ENCODE measurements at regions not wholly inside any gene's neighbourhood (a gene's known extent, or its start where the extent isn't known, plus 50 kb on each side); places are given as distances from the start of the nearest gene placed in this dataset.
A peak's percentile ranks its signal among the peaks of the same experiment; 100 is the strongest.
"Not testable (repeated sequence)": the region's sequence is repeated elsewhere in the genome, so short reads cannot be mapped to it uniquely, and the experiment has no call there.

DNA sequence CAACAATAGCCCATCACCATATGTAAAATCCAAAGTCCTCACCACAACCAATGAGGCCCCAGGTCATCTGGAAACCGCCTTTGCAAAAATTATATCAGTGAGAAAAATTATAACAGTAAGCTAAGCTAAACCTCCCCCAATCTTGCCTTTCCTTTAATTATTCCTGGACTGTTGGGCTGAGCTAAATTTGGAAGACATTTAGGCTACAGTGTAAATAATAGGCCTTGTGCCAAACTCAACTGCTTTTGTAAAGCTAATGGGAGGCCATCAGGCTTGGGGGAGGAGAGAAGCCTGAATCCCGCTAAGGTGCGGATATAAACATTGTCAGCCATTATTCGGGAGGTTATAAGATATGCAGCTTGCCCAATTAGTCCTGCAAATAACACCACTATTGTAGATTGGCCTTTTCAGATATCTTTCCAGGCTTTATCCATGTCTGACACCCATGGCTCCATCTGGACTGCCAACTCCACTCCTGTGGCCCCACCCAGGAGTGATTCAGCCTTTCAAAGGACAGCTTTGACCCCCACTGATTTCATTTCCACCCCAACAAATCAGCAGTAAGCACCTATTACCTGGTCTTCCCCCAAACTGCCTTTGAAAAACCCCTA lies 53.0 kb upstream of the CA12 start:
- DNase-seq (ENCODE audit: low read depth), result no peak

DNA sequence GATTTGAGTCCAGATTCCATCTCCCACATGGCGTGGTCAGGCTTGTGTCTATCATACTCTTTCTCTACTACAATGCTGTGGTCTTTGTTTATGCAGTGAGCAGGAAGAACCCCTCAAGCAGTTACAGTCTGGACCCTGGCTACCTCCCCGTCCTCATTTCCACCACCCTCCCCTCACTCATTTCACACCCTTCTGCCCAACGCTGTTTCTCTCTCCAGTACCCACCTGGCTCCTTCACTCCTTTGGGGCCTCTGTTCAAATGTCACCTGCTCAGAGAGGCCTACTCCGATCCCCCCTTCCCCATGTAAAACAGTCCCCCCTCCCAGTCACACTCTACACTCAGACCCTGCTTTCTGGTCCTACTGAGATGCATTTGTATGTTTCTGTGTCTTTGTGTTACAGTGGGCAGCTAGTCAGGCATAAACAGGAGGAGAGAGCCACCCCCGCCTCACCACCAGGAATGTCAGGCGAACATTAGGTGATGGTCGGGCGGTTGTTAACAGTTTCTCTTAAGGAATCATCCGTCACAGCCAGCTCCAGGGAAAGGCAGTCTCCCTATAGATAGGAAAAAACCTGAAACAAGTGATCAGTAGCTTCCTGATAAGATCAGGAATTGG lies 53.7 kb upstream of the CA12 start:
- DNase-seq (ENCODE audit: low read depth), result no peak

DNA sequence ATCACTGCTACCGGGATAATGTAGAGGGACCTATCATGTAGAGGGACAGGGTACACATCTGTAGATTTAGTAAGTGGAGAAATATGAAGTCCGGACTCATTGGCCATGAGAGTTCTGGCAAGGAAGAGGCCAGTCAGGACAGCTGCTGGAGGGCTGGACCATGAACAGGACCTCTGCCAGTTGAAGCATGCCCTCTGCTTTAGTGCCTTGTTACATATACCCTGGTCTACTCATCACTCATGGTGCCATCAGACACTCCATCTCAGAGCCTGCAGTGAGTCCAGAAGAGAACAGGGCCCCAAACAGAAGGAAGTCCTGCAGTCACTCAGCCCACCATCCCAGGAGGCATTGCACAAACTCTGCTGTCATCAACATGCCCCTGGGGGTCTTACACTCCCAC lies 54.7 kb upstream of the CA12 start:
- no peak for DNase-seq (ENCODE audit: low read depth)

DNA sequence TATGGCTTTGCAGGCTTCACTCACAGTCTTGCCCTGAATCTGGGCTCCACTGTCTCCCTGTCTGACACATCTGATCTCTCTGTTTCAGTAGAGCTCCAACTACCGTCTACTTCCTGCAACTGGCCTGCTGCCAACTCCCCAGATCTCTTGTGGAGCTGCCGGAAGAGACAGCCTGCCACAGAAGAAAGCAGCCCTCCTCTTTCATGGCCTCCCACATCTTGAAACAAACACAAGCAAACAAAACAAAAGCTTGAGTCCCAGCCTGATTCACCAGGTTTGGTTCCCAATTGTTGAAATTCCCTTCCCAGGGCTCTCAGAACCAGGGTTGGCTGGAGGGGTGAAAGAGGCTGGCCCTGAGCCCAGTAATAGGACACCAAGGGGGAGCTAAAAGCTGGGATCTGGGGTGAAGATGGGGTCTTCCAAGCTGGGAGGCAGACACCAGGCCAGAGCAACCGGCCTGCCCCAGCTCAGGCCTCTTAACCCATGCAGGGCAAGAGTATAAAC lies 55.3 kb upstream of the CA12 start:
- DNase-seq (ENCODE audit: low read depth), result peak; percentile 5

DNA sequence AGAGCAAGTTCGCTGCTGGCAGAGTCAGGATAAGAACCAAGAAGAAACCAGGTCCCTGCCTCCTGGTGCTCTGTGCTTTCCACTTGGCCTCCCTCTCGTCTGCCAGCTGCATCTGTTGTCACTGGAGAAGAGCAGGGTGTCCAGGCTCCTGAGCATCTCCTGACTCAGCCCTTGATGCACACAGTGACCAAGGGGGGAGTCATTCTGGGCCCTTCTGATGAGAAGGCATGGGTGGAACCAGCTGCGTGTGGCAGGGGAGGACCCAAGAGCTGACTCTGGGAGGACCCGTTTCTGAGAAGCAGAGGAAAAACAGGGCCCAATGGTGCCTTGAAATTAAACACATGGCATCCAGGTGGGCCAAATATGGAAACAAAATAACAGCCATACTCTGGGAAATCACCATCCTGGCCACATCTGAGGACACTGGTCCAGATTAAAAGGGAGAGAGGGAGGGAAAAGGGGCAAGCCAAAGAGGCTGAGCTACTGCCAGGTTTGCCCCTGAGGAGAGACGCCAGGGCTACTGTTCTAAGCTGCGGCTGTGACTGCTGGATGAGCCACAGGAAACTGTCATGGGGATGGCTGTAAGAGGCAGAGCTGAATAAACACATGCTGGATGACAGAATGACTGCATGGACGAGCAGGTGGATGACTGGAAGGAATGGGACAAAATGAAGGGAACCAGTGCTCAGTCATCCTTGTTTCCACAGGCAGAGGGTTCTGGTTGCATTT lies 58.1 kb upstream of the CA12 start:
- DNase-seq (ENCODE audit: low read depth), result no peak

DNA sequence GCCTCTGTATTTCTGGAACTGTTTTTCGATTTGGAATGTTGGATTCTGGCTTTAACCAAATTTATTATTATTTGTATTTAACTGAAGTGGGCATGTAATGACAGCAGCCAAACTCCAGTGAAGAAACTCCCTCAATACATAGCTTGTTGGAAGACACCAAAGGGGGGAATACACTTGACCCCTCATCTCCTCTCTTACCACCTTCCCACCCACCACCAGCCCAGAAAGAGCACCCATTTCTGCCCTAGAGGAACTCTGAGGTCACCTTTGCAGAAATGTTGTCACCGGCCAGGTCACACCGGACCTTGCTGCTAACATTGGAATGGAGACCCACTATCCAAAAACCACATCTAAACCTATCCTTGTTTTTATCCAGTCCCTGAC lies 58.6 kb upstream of the CA12 start:
- DNase-seq (ENCODE audit: low read depth), result no peak

DNA sequence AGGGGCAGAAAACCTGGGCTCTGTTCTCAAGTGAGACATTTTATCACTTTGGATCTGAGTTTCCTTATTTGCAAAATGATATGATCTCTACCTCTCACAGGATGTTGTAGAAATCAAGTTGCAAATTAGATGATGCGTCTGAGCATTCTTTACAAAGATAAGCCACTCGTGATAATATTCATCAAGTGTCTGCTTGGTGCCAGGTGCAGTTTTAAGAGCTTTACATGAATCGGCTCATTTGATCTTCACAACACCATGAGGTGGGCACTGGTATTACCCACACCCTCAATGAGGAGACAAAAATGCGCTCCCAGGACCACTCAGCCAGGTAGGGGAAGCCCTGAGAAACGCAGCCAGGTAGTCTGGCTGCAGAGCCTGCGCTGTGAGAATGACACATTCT lies 59.1 kb upstream of the CA12 start:
- no peak for DNase-seq (ENCODE audit: low read depth)

DNA sequence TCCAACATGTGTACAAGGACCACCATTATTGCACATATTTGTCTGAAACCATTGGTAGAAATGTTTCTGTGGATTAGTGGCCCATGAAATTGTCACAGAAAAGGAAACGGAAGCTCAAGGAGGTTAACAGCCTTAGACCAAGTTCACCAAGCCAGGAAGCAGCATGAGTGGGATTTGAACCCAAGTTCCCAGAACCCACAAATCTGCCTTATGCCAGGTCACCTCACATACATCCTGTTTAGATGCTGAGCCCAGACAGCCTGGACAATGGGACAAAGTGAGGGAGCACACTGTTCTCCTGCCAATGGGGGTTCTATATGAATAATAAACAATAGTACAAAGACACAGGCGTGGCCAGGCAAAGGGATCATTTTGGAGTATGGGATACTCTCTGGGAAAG lies 59.6 kb upstream of the CA12 start:
- DNase-seq (ENCODE audit: low read depth), result no peak

DNA sequence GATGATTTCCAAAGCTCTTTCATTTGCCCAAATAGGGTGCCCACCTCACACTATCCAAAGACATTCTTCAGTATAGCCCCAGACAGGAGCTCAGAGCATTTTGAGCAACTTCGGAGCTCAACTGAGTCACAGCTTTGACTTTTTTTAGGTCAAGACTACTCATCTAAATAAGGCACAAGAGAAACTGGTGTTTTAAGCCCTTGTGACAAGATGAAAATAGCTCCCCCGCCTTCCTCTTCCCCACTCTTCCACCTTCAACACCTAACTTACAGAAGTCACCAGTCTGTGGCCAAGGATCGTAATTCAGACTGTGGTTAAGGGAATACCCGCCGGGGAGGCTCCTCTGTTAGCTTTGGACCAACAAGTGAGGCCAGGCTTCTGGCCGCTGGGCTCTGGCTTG lies 60.4 kb upstream of the CA12 start:
- no peak for DNase-seq (ENCODE audit: low read depth)

DNA sequence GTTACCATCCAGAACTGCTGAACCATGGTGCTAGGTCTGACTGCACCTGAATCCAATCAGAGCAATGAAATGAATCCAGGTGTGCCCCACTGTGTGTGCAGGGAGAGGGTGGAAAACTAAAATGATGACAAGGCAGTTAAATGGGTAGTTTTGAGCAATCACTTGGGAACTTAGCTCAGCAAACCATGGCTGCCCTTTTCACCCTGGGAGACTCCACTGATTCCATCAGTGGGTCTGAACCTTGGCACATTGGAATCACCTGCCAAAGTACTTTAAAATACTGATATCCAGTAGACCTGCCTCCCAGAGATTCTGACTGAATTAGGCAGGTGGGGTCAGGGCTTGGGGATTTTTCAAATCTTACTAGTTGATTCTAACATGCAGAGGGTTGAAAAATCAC lies 59.8 kb upstream of the USP3 start:
- no peak for DNase-seq (ENCODE audit: low read depth)

DNA sequence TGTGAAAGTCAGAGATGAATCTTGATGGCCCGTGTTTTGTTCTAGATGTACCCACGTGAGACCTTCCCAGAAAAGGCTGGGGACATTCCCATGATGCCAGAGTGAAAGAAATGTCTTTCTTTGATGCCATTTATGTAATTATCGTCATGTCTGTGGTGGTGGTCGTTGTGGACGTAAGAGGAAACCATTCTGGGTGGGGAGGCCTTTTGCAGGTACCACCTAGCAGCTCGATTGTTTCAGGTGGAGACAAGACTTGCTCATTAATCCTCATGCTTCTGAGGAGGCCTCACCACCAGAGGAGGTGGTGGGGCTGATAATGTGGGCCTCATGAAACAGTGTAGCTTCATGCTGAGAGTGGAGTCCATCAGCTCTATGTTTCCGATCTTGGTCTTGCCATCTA lies 58.1 kb upstream of the USP3 start:
- no peak for DNase-seq (ENCODE audit: low read depth)

DNA sequence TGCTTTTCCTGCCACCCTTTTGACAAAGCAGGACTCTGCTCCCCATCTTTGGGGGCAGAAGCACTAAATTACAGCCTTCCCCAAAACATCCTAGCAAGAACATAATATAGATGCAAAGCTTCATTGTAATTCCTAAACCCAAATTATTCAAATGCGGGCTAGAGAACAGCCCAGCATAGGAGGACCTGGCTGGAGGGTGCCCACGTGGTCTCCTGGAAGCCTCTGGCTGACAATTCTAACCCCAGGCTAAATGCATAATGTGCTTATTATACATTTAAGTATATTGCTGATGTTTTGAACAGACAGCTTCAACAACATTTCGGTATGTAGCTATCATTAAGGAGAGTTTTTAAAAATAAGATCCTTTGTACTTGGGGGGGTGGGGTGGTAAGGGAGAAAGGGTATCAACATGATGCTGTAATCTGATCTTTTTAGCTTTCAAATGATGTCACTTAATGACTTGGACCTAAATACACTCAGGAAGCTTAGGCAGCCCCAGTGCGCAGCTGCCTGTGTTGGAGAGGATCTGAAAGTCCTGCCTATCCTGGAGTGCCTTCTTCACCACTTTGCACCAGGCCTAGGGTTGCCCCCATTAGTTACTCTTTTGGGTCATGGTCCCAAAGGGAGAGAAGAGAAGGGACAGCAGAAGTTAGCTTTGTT lies 57.2 kb upstream of the USP3 start:
- DNase-seq (ENCODE audit: low read depth), result no peak

DNA sequence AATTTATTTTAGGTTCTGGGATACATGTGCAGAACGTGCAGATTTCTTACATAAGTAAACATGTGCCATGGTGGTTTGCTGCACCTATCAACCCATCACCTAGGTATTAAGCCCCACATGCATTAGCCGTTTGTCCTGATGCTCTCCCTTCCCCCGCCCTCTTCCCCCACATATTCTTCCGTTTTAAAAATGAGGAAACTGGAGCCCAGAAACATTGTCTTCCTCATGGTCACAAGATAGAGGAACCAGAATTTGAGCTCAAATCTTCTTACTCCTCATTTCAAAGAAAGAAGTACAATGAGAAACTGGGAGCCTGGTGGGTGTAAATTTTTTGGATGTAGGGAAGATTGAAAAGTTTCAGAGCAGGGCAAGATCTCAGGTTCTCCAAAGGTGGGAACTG lies 56.1 kb upstream of the USP3 start:
- no peak for DNase-seq (ENCODE audit: low read depth)

DNA sequence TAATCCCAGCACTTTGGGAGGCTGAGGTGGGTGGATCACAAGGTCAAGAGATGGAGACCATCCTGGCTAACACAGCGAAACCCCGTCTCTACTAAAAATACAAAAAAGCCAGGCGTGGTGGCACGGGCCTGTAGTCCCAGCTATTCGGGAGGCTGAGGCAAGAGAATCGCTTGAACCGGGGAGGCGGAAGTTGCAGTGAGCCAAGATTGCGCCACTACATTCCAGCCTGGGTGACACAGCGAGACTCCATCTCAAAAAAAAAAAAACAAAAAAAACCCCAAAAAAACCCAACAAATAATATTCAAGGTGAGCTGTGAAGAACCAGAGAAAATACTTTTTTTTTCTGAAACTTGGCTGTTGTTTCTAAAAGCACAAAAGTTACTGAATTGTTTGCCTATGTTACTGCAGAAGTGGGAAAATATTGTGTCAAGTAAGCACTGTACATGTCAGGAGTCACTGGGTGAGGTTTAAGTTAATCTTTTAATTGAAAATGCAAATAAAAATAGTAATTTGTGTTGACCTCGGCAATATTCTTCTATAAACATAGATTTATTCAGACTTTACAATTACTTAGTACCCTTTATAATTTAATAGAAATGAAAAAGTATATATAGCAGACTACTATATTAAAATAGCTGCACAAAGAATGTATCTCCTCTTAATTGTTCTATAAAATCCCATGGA lies 55.4 kb upstream of the USP3 start:
- not testable (repeated sequence) for DNase-seq (ENCODE audit: low read depth)

DNA sequence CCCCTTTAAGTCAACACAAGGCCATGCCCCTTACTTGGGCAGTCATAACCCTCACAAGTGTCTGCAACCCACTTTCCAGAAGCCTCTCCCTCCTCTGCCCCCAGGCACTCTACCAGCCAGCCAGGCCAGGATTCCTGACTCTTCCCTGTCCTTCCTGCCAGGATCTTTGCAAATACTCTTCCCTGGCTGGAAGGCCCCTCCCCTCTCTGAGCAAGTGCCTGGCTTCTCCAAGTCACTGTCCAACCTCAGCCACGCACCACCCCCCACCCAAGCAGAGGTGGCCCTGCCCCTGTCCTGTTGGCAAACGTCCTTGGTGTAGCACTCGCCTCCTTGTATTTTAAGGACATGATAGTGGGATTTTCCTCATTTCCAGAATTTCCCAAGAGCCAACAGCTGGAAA lies 54.7 kb upstream of the USP3 start:
- no peak for DNase-seq (ENCODE audit: low read depth)

DNA sequence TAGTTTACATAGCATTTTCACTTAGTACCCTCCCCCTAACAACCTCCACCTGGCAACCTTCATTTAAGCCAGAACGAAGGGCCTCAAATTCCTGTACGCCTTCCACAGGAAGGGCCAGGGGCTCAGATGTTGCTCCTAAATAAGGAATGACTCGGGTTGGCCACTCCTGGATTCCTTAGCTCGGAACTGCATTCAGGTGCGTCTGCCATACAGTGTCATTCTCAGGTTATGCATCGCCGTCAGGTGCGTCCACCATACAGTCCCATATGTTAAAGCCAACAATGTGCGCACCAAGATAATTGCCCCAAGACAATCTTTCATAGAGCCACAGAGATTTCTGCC lies 53.5 kb upstream of the USP3 start:
- DNase-seq (ENCODE audit: low read depth), result no peak

DNA sequence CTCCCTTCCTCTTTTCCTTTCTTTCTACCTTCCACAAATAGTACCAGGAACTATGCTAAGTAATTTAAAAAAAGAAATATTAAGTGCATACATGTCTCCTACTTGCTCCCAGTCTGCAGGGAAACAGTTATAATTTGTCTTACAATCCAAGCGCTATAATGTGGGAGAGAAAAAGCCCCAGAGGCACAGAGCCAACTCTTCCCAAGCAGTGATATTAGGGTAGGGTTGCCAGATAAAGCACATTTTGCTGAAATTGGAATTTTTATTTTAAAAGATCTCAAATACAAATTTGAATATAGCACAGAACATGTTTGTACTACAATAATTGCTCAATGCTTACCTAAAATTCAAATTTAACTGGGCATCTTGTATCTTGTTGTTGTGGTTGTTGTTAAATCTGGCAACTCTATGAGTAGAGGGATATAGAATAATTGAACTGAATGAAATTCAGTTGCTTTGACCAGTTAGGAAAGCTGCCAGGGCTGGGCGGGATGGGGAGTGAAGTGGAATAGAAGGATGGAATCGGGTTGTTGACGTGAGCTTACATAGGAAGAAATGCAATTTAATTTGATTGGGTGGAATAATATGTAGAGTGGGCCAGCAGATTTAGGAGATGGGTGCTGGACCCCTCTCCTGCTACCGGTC lies 52.6 kb upstream of the USP3 start:
- no peak for DNase-seq (ENCODE audit: low read depth)

DNA sequence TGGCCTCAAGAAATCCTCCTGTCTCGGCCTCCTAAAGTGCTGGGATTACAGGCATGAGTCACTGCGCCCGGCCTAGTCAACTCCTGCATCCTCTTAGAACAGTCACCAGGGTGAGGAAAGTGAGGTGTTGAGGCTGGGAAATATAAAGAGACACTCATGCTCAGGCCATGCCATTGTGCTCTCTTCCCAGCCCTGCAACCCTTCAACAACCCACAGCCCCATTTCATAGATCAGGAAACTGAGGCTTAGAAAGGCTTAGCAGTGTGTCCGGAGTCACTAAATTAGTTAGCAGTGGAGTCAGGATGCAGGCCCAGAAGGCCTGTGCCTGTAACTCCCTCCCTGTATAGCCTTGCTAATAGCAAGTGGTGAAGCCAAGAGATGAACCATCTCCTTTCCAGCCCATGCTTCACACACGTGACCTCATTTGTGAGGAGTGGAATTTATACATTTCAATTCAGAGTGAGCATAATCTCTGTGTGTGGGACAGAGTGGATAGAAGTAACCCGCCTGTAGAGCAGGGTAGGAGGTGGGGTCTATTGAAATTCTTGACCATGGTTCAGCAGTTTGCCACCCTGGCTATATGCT lies 51.7 kb upstream of the USP3 start:
- DNase-seq (ENCODE audit: low read depth), result no peak

DNA sequence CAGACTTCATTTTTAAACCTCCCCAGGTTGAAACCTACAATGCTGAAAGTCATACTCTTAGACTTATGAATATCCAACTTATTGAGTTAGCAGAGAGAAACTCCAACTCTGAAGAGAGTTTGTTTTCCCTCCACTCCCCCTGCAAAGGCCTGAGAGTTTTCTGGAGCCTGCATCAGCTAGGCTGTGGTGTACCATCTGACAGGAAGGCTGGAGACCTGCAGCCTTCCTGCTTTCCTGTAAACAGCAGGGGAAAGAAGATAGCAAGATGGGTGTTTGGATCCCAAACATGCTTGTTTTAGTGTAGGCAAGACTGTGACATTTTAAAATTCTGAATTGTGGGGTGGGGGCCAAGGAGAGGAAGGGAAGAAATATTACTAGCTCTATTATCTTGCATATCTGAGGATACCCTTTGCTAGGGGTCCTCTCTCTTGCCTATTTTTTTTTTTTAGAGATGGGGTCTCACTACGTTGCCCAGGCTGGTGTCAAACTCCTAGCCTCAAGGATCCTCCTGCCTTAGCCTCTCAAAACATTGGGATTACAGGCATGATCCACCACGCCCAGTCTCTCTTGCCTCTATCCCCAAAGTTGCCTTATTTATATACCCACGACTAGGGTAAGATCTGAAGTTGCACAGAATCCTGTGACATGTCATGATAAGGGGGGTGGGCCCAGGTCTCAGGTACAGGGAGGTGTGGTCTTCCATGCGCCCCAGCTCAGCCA lies 51.0 kb upstream of the USP3 start:
- no peak for DNase-seq (ENCODE audit: low read depth)

DNA sequence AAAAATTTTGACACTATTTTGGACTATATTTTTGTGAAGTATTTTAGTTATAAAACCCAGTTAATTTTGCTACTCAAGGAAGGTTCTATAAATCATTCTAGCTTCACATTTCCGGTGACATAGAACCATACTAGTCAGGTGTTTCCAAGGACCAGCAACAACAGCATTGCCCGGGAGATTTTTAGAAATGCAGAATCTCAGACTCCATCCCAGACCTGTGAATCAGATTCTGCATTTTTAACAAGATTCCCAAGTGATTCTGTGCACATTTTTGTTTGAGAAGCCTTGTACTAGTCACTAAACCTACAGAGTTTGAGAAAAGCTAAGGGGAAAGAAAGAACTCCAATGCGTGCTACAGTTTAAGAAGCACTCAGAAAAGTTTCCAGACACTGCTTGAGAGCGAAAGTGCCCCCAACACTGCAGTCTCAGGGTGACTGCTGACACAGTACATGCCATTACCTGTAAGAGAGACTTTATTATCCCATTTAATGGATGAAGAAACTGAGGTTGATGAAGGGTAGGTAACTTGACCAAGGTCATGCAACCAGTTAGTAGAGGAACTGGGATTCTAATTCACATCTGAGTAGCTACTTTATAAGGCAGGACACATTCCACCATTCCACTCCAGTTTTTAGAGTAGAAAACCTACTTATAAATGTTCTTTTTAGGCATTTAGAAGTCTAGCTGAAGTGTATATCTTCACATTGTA lies 49.7 kb upstream of the USP3 start:
- no peak for DNase-seq (ENCODE audit: low read depth)
